ENCODE measurements at regions not wholly inside any gene's neighbourhood (a gene's known extent, or its start where the extent isn't known, plus 50 kb on each side); places are given as distances from the start of the nearest gene placed in this dataset.

GRCh38 chr14:80059041-80059440 is 152.3 kb downstream of the DIO2 start:
- no peak for DNase-seq (ENCODE audit: low read depth in 1 of 2, low spot score in 1 of 2)
- H3K9me3 ChIP-seq (ENCODE audit: low read depth): no peaks in the 10 kb centered on the region
- TF ChIP-seq, protein P1, sequence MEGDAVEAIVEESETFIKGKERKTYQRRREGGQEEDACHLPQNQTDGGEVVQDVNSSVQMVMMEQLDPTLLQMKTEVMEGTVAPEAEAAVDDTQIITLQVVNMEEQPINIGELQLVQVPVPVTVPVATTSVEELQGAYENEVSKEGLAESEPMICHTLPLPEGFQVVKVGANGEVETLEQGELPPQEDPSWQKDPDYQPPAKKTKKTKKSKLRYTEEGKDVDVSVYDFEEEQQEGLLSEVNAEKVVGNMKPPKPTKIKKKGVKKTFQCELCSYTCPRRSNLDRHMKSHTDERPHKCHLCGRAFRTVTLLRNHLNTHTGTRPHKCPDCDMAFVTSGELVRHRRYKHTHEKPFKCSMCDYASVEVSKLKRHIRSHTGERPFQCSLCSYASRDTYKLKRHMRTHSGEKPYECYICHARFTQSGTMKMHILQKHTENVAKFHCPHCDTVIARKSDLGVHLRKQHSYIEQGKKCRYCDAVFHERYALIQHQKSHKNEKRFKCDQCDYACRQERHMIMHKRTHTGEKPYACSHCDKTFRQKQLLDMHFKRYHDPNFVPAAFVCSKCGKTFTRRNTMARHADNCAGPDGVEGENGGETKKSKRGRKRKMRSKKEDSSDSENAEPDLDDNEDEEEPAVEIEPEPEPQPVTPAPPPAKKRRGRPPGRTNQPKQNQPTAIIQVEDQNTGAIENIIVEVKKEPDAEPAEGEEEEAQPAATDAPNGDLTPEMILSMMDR (IDR thresholded peaks at IDR 0.05; ENCODE audit: low read depth, low read length): no peak
- H3K27me3 ChIP-seq: no peaks in the 10 kb centered on the region
- no peak overlapping the region for H3K4me3 ChIP-seq
- no peaks in the 10 kb centered on the region for H3K36me3 ChIP-seq
- H3K4me1 ChIP-seq (ENCODE audit: low read depth): no peaks in the 10 kb centered on the region
- H3K27ac ChIP-seq: no peak overlapping the region

- Histone ChIP-seq H3K27me3 (no peaks in the 10 kb centered on the region), H3K4me1 (ENCODE audit: low read depth) (no peaks in the 10 kb centered on the region), H3K27ac (no peak overlapping the region), H3K4me3 (no peak overlapping the region), H3K36me3 (no peaks in the 10 kb centered on the region), H3K9me3 (ENCODE audit: low read depth) (no peaks in the 10 kb centered on the region)
- TF ChIP-seq, protein P1 (IDR thresholded peaks at IDR 0.05; ENCODE audit: low read depth, low read length): no peak
- no peak for DNase-seq (ENCODE audit: low read depth in 1 of 2, low spot score in 1 of 2)
These were observed 154.9 kb downstream of the DIO2 start for GRCh38 chr14:80056497-80056801.

GRCh38 chr14:80055667-80056496 is 155.4 kb downstream of the DIO2 start:
- TF ChIP-seq, protein P1 (IDR thresholded peaks at IDR 0.05; ENCODE audit: low read depth, low read length): peak; percentile 74
- no peaks in the 10 kb centered on the region for H3K36me3 ChIP-seq
- H3K9me3 ChIP-seq (ENCODE audit: low read depth): no peaks in the 10 kb centered on the region
- no peak overlapping the region for H3K4me3 ChIP-seq
- H3K4me1 ChIP-seq (ENCODE audit: low read depth): no peaks in the 10 kb centered on the region
- DNase-seq (ENCODE audit: low read depth in 1 of 2, low spot score in 1 of 2): peak; percentile 57 to 70
- H3K27me3 ChIP-seq: no peaks in the 10 kb centered on the region
- no peak overlapping the region for H3K27ac ChIP-seq

- TF ChIP-seq, protein P1 (IDR thresholded peaks at IDR 0.05; ENCODE audit: low read depth, low read length): no peak
- no peaks in the 10 kb centered on the region for H3K9me3 ChIP-seq (ENCODE audit: low read depth)
- H3K27me3 ChIP-seq: no peaks in the 10 kb centered on the region
- DNase-seq (ENCODE audit: low read depth in 1 of 2, low spot score in 1 of 2): no peak
- no peak overlapping the region for H3K4me3 ChIP-seq
- H3K36me3 ChIP-seq: no peaks in the 10 kb centered on the region
- H3K27ac ChIP-seq: no peak overlapping the region
- H3K4me1 ChIP-seq (ENCODE audit: low read depth): no peaks in the 10 kb centered on the region
These were observed 156.1 kb downstream of the DIO2 start for GRCh38 chr14:80055226-80055625.

- H3K36me3 ChIP-seq: no peaks in the 10 kb centered on the region
- TF ChIP-seq, protein P1 (IDR thresholded peaks at IDR 0.05; ENCODE audit: low read depth, low read length): no peak
- no peak overlapping the region for H3K4me3 ChIP-seq
- no peaks in the 10 kb centered on the region for H3K9me3 ChIP-seq (ENCODE audit: low read depth)
- H3K27me3 ChIP-seq: no peaks in the 10 kb centered on the region
- H3K27ac ChIP-seq: no peak overlapping the region
- no peaks in the 10 kb centered on the region for H3K4me1 ChIP-seq (ENCODE audit: low read depth)
- no peak for DNase-seq (ENCODE audit: low read depth in 1 of 2, low spot score in 1 of 2)
These were observed 157.3 kb downstream of the DIO2 start for GRCh38 chr14:80054020-80054419.
